NT2/D1 (cell line): ENCODE measurements at regions not wholly inside any gene's neighbourhood (a gene's known extent, or its start where the extent isn't known, plus 50 kb on each side); places are given as distances from the start of the nearest gene placed in this dataset.

ENCODE experiments used
- SUZ12 ChIP-seq: IDR thresholded peaks from 2 replicates; pipeline ENCODE4 v1.6.1; 2011; ENCODE audit not compliant: insufficient read length, insufficient read depth; ENCODE audit errors: extremely low read depth
- YY1 ChIP-seq: IDR thresholded peaks from 2 replicates; pipeline ENCODE4 v1.6.1; 2011; ENCODE audit not compliant: insufficient read length, insufficient read depth
- ZNF274 ChIP-seq: IDR thresholded peaks from 2 replicates; pipeline ENCODE4 v1.6.1; 2011; ENCODE audit warnings: mild to moderate bottlenecking, low read depth, low read length

DNA sequence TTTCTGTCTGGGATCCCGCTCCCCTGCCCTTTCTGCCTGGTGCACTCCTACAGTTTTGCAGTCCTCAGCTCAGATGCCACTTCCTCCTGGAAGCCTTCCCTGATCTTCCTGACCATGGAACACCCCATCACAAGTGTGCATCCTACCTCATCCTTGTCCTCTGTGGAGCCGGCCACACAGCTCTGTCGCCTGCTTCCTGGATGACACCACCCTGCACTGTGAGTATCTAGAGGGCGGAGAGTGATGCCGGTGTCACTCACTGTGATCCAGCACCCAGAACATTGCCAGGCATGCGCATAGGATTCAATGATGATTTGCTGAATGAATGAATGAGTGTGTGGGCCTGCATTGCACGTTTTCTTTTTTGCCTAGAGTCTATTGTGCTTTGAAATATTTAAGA lies 529.9 kb downstream of the TCERG1L start:
- no peak for TF ChIP-seq SUZ12
- no peak for TF ChIP-seq ZNF274
- no peak for TF ChIP-seq YY1
